SK-N-SH treated with all-trans-retinoic acid at 6 μM for 48 hours (cell line): ENCODE measurements at regions not wholly inside any gene's neighbourhood (a gene's known extent, or its start where the extent isn't known, plus 50 kb on each side); places are given as distances from the start of the nearest gene placed in this dataset.

ENCODE experiments used
- ATAC-seq: fragments of 200-7000 bp; cut with Tn5 transposase; 3 replicates; pipeline ENCODE4 v1.9.1; 2020; ENCODE audit warnings: mild to moderate bottlenecking, moderate library complexity
- ARNTL ChIP-seq: fragments of 450-650 bp; formaldehyde crosslinking; IDR thresholded peaks from 2 replicates; pipeline ENCODE4 v1.5.0; 2020; ENCODE audit warnings: low read depth, mild to moderate bottlenecking, moderate library complexity, borderline replicate concordance
- BACH2 ChIP-seq: fragments of 250-450 bp; sonication (Bioruptor Pico); IDR thresholded peaks from 2 replicates; pipeline ENCODE4 v1.9.0; 2021; ENCODE audit warnings: mild to moderate bottlenecking, borderline replicate concordance
- CSDC2 ChIP-seq: fragments of 250-450 bp; sonication (Bioruptor Pico); IDR thresholded peaks from 2 replicates; pipeline ENCODE4 v1.5.0; 2020; ENCODE audit warnings: mild to moderate bottlenecking, moderate library complexity
- ESRRG ChIP-seq: fragments of 250-450 bp; sonication (Bioruptor Pico); IDR thresholded peaks from 2 replicates; pipeline ENCODE4 v1.6.1; 2021; ENCODE audit warnings: mild to moderate bottlenecking
- GLIS3 ChIP-seq: fragments of 250-450 bp; sonication (Bioruptor Pico); IDR thresholded peaks from 2 replicates; pipeline ENCODE4 v1.5.0; 2020; ENCODE audit warnings: mild to moderate bottlenecking, moderate library complexity
- ISL1 ChIP-seq: fragments of 250-450 bp; sonication (Bioruptor Pico); IDR thresholded peaks from 2 replicates; pipeline ENCODE4 v2.1.2; 2022; ENCODE audit warnings: mild to moderate bottlenecking, moderate library complexity
- OSR1 ChIP-seq: fragments of 250-450 bp; sonication (Bioruptor Pico); IDR thresholded peaks from 2 replicates; pipeline ENCODE4 v1.8.0; 2022; ENCODE audit warnings: moderate library complexity, mild to moderate bottlenecking, inconsistent platforms
- PATZ1 ChIP-seq: fragments of 250-450 bp; sonication (Bioruptor Pico); IDR thresholded peaks from 2 replicates; pipeline ENCODE4 v1.8.0; 2020; ENCODE audit warnings: mild to moderate bottlenecking, moderate library complexity, borderline replicate concordance
- PPARA ChIP-seq: fragments of 250-450 bp; sonication (Bioruptor Pico); IDR thresholded peaks from 2 replicates; pipeline ENCODE4 v1.5.0; 2020; ENCODE audit warnings: mild to moderate bottlenecking, borderline replicate concordance
- RARB ChIP-seq: fragments of 250-450 bp; sonication (Bioruptor Pico); IDR thresholded peaks from 2 replicates; pipeline ENCODE4 v1.8.0; 2021; ENCODE audit warnings: mild to moderate bottlenecking, moderate library complexity
- SNAI2 ChIP-seq: fragments of 250-450 bp; sonication (Bioruptor Pico); IDR thresholded peaks from 2 replicates; pipeline ENCODE4 v1.5.0; 2020; ENCODE audit warnings: mild to moderate bottlenecking, moderate library complexity
- TCF4 ChIP-seq: fragments of 250-450 bp; sonication (Bioruptor Pico); IDR thresholded peaks from 2 replicates; pipeline ENCODE4 v1.8.0; 2021; ENCODE audit warnings: mild to moderate bottlenecking, moderate library complexity, borderline replicate concordance
- TOX ChIP-seq: fragments of 250-450 bp; sonication (Bioruptor Pico); IDR thresholded peaks from 2 replicates; pipeline ENCODE4 v1.8.0; 2021; ENCODE audit warnings: mild to moderate bottlenecking, moderate library complexity, borderline replicate concordance
- TSHZ2 ChIP-seq: fragments of 250-450 bp; sonication (Bioruptor Pico); IDR thresholded peaks from 2 replicates; pipeline ENCODE4 v1.5.0; 2020; ENCODE audit warnings: mild to moderate bottlenecking, moderate library complexity
- ZC3H10 ChIP-seq: fragments of 250-450 bp; sonication (Bioruptor Pico); IDR thresholded peaks from 2 replicates; pipeline ENCODE4 v1.5.1; 2021; ENCODE audit warnings: mild to moderate bottlenecking, moderate library complexity
- ZFP3 ChIP-seq: fragments of 250-450 bp; sonication (Bioruptor Pico); IDR thresholded peaks from 2 replicates; pipeline ENCODE4 v1.5.0; 2020; ENCODE audit warnings: mild to moderate bottlenecking, moderate library complexity
- ZFP30 ChIP-seq: fragments of 450-650 bp; formaldehyde crosslinking; IDR thresholded peaks from 2 replicates; pipeline ENCODE4 v1.5.0; 2022; ENCODE audit warnings: mild to moderate bottlenecking, moderate library complexity
- ZNF565 ChIP-seq: fragments of 450-650 bp; formaldehyde crosslinking; conservative IDR thresholded peaks from 2 replicates; pipeline ENCODE4 v1.5.0; 2020; ENCODE audit warnings: low read depth, mild to moderate bottlenecking, moderate library complexity
- ZNF8 ChIP-seq: fragments of 450-650 bp; formaldehyde crosslinking; IDR thresholded peaks from 2 replicates; pipeline ENCODE4 v1.5.0; 2020; ENCODE audit warnings: mild to moderate bottlenecking, moderate library complexity
- TF ChIP-seq, protein P1 (sequence below): fragments of 250-450 bp; sonication (Bioruptor Pico); IDR thresholded peaks from 2 replicates; pipeline ENCODE4 v1.8.0; 2021; ENCODE audit warnings: low read depth, mild to moderate bottlenecking, moderate library complexity, borderline replicate concordance
- TF ChIP-seq, protein P2 (sequence below): fragments of 250-450 bp; sonication (Bioruptor Pico); IDR thresholded peaks from 2 replicates; pipeline ENCODE4 v1.5.1; 2020; ENCODE audit warnings: low read depth, mild to moderate bottlenecking, moderate library complexity
- TF ChIP-seq, protein P3 (sequence below): fragments of 250-450 bp; sonication (Bioruptor Pico); IDR thresholded peaks from 2 replicates; pipeline ENCODE4 v1.5.1; 2021; ENCODE audit warnings: mild to moderate bottlenecking, moderate library complexity

DNA sequence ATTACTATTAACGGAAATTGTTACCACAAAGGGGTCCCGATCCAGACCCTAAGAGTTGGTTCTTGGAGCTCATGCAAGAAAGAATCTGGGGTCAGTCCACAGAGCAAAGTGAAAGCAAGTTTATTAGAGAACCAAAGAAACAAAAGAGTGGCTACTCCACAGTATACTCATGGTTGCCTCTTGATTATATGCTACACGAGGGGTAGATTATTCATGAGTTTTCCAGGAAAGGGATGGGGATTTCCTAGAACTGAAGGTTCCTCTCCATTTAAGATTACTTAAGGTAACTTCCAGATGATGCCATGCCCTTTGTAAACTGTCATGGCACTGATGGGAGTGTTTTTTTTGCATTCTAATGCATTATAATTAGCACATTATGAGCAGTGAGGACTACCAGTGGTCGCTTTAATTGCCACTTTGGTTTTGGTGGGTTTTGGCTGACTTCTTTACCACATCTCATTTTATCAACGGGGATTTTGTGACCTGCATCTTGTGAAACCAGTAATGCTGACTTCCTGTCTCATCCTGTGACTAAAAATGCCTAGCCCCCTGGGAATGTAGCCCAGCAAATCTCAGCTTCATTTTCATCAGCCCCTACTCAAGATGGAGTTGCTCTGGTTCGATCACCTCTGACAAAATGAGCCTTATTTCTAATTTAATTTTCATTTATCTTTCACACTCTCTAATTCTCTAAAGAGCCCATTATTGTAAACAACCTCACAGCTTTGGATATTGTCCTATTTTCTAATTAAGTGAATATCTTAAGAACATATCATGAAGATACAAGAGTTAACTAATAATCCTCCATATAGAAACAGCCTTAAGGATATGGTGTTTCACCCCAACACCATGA, 336.3 kb downstream of the RASEF start:
- no peak for TF ChIP-seq ARNTL (CRISPR knock-in tag)
- no peak for TF ChIP-seq OSR1 (CRISPR knock-in tag)
- no peak for TF ChIP-seq ZFP30 (CRISPR knock-in tag)
- TF ChIP-seq PATZ1: no peak
- TF ChIP-seq TSHZ2 (CRISPR knock-in tag): no peak
- TF ChIP-seq, protein P1, sequence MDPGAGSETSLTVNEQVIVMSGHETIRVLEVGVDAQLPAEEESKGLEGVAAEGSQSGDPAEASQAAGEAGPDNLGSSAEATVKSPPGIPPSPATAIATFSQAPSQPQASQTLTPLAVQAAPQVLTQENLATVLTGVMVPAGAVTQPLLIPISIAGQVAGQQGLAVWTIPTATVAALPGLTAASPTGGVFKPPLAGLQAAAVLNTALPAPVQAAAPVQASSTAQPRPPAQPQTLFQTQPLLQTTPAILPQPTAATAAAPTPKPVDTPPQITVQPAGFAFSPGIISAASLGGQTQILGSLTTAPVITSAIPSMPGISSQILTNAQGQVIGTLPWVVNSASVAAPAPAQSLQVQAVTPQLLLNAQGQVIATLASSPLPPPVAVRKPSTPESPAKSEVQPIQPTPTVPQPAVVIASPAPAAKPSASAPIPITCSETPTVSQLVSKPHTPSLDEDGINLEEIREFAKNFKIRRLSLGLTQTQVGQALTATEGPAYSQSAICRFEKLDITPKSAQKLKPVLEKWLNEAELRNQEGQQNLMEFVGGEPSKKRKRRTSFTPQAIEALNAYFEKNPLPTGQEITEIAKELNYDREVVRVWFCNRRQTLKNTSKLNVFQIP (CRISPR knock-in tag): no peak
- TF ChIP-seq TCF4 (CRISPR knock-in tag): no peak
- no peak for TF ChIP-seq GLIS3 (CRISPR knock-in tag)
- no peak for TF ChIP-seq ISL1 (CRISPR knock-in tag)
- TF ChIP-seq, protein P2, sequence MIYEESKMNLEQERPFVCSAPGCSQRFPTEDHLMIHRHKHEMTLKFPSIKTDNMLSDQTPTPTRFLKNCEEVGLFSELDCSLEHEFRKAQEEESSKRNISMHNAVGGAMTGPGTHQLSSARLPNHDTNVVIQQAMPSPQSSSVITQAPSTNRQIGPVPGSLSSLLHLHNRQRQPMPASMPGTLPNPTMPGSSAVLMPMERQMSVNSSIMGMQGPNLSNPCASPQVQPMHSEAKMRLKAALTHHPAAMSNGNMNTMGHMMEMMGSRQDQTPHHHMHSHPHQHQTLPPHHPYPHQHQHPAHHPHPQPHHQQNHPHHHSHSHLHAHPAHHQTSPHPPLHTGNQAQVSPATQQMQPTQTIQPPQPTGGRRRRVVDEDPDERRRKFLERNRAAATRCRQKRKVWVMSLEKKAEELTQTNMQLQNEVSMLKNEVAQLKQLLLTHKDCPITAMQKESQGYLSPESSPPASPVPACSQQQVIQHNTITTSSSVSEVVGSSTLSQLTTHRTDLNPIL: no peak
- no peak for TF ChIP-seq ESRRG (CRISPR knock-in tag)
- no peak for TF ChIP-seq BACH2
- no peak for TF ChIP-seq SNAI2
- TF ChIP-seq RARB: no peak
- TF ChIP-seq TOX (CRISPR knock-in tag): no peak
- TF ChIP-seq CSDC2: no peak
- TF ChIP-seq ZNF8 (CRISPR knock-in tag): no peak
- no peak for TF ChIP-seq PPARA (CRISPR knock-in tag)
- TF ChIP-seq ZNF565 (CRISPR knock-in tag): no peak
- no peak for TF ChIP-seq ZC3H10 (CRISPR knock-in tag)
- TF ChIP-seq, all 23 proteins: peak for 0
- ATAC-seq: no peak

- TF ChIP-seq SNAI2 (no peak), RARB (no peak), ZFP3 (CRISPR knock-in tag) (no peak), PATZ1 (no peak), TOX (CRISPR knock-in tag) (no peak), PPARA (CRISPR knock-in tag) (no peak), ZNF8 (CRISPR knock-in tag) (no peak), BACH2 (no peak), ESRRG (CRISPR knock-in tag) (no peak), ZFP30 (CRISPR knock-in tag) (no peak), ZNF565 (CRISPR knock-in tag) (no peak), ZC3H10 (CRISPR knock-in tag) (no peak)
- TF ChIP-seq, protein P3, sequence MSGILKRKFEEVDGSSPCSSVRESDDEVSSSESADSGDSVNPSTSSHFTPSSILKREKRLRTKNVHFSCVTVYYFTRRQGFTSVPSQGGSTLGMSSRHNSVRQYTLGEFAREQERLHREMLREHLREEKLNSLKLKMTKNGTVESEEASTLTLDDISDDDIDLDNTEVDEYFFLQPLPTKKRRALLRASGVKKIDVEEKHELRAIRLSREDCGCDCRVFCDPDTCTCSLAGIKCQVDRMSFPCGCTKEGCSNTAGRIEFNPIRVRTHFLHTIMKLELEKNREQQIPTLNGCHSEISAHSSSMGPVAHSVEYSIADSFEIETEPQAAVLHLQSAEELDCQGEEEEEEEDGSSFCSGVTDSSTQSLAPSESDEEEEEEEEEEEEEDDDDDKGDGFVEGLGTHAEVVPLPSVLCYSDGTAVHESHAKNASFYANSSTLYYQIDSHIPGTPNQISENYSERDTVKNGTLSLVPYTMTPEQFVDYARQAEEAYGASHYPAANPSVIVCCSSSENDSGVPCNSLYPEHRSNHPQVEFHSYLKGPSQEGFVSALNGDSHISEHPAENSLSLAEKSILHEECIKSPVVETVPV: no peak
- TF ChIP-seq, all 23 proteins: peak for 0
- no peak for ATAC-seq
These were observed 333.8 kb downstream of the RASEF start for GRCh38 chr9:82729141-82729540.
